HG03060 (cell line): ENCODE measurements at regions not wholly inside any gene's neighbourhood (a gene's known extent, or its start where the extent isn't known, plus 50 kb on each side); places are given as distances from the start of the nearest gene placed in this dataset.

Experiments used
- ATAC-seq: cut with Tn5 transposase; IDR thresholded peaks from one replicate; pipeline ENCODE4 v1.9.1; 2021; ENCODE audit warnings: low read depth, moderate number of reproducible peaks; ENCODE audit not compliant: unreplicated experiment

DNA sequence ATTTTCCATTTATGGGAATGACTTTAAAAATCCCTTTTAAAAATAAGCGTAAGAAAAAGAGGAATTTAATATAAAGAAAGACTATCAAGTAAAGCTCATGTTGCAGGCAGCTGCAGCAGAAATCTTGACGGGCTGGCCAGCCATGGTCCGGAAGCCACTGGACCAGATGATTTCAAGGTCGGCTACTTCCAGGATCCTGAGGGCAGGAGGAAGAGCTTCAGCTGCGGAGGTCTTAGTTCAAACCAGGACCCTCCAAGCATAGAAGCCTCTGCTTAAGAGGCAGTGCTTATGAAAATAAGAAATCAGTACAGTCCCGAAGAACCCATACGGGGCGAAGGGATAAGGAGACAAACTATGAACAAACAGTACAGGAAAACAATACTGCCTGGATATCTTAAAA, 220.2 kb upstream of the CELF2 start:
- ATAC-seq, result no peak

DNA sequence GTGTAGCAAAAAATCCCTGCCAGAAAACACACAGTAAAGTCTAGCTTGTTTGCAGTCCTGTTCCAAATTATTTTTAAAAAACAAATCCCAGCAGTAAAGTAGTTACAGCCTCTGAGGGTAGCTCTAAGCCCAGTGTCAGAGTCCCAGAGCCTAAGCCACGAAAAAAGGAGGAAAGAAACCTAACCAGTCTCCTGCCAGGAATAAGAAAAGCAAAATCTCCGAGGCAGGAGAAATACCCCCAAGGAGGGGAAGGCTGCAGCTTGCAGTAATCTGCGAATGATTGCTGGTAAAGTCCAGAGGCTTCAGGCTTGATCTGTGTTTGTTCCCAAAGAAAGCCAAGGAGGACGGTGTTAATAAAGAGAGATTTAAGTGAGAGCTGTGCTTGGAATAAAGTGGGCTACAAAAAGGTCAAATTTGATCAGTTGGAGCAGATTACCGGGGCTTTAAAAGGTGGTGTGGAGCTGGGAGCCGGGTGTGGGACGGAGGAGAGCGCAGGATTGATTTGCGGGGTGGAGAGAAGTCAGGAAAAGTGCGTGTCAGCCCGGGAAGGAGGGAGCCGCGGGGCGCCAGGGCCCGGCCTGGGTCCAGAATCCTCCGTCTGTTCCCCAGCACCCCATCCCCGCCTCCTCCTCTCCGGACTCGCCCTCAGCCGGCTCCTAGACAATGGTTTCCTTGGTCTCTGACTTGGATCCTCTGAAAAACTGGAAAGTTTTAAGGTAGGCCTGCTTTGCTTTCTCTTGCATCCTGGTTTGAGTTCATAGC, 219.4 kb upstream of the CELF2 start:
- no peak for ATAC-seq

DNA sequence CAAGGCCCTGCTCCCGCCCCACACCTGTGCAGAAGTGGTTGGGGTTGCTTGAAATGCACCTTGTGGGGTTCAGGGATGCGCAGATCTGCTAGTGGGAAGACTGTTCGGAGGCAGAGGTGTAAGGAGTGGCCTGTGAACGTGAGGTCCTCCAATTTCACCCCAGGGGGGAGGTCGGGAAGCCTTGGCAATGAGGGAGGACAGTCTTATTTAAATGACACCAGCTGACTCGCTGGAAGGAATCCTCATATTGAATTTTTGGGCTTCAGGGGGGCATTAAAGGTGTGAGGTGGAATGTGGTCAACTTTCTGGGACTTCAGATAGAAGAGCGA, 218.8 kb upstream of the CELF2 start:
- ATAC-seq, result no peak

DNA sequence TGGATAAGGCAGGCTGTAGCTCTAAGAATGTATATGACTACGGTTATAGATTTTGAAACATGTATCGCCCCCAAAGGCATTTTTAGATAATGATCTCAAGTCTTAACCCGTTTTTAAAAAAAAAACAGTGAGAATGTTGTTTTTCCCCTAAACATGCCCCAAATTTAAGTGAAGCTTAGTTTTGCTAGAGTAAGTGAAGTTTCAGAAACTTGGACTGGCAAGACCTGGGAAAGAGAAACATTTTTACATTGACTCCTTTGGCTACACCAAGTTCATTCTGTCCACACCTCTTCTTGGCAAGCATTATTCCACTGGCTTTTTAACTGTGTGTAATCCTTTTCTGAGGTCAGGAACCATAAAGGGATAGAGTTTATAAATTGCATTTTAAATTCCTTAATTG, 216.7 kb upstream of the CELF2 start:
- no peak for ATAC-seq

DNA sequence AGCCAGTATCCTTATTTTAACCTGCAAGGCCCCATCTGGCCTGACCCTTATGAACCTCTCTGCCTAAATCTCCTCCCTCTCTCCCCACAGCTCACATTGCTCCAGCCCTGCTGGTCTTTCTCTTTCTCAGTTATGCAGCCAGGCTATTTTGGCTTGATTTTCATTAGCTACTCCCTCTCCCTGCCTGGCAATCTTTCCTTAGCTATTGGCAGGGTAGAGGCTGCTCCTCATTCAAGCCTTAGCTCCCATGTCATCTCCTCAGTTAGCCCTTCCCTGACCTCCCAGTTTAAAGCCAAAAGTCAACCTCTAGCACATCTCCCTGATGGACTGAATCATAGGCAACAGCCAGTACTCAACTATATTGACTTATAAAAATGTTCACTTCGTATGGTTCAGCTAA, 214.4 kb upstream of the CELF2 start:
- ATAC-seq, result no peak

DNA sequence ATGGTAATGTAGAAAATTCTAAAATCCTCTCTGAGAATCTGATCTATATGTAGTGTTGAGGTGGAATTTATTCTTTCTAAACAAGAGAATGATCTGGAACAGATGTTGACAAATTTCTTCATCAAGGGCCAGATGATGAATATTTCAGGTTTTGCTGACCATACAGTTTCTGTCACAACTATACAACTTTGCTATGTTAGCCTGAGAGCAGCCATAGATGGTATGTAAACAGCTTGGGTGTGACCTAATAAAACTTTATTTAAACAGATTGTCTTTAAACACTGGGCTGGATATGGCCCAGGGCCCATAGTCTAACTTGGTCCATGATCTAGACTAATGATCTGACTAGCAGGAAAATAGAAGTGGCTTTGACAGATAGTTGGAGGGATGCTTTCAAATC, 213.6 kb upstream of the CELF2 start:
- ATAC-seq, result no peak

DNA sequence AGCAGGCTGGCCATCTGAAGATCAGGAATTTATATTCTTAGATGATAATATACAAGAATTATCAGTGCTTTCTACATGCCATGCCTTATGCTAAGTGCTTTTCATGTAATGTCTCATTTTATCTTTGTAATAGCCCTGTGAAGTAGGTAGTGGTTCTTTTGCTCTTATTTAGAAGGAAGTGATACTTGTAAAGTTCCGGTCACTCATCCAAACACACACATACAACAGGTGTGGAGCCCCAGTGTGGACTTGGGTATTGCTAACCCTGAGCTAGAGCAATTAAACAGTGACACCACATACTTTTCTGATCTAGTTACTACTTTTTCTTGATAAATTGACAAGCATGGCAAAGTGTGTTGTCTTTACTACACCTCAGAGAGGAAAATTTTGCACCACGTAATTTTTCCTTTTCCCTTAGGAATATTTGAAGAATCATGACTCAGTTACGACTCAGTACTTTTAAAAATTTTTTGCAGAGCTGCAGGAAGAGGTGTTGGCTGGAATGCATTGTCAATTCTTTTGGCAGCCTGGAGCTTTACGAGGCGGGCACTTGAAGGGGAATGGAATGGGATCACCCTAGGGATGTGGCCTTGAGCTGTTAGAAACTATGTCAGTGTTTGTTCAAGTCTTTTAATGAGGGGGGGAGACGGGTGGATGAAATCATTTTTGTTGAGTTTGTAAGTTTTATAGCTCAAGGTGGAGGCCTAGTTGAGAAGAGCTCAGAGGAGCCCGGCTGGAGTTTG, 212.5 kb upstream of the CELF2 start:
- no peak for ATAC-seq

DNA sequence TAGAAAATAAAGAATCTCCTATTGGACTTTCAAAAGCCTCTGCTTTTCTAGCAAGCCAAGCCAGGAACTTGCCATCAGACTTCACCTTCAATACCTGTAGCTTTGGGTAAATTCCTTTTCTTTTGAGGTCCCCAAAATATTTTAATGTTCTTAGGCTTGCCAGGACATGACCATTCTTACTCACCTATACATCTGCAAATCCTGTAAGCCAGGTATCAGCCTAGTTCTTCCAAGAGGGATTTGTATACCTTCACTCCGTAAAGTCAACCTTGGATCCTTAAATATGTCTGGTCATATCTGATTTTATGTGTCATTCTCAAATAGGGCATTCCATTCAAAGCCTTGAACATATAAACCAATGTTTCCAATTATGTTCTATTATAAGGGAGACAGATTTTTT, 210.6 kb upstream of the CELF2 start:
- no peak for ATAC-seq

DNA sequence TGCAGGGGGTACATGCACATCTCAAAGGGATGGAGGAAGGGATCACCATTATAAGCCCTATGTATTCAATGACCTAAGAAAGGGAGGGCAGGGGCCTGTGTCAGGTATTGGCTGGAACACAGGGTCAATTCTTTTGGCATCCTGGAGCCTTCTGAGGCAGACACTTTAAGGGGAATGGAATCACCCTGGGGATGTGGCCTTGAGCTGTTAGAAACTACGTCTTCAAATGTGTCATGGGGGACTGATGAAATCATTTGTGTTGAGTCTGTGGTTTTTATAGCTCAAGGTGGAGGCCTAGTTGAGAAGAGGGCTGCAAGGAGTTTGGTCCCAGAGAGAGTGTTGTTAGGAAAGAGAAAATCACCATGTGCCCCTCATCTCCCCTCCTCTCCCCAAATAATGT, 206.1 kb upstream of the CELF2 start:
- ATAC-seq, result no peak

DNA sequence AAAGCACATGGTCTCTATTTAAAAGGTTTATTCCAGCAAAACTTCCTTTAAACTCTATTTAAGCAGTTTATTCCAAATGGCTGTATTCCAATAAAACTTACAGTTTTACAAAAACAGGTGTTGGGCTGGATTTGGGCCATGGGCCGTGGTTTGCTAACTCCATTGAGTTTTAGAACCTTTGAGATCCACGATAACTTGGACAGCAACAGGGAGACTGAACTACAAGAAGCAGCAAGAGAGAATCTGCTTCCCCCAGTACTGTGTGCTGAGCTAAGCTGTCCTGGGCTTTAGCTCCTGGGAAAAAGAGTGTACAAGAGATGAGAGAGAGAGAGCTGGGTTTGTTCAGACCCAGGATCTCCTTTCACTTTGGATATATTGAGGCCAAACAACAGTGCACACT, 204.0 kb upstream of the CELF2 start:
- ATAC-seq, result no peak

DNA sequence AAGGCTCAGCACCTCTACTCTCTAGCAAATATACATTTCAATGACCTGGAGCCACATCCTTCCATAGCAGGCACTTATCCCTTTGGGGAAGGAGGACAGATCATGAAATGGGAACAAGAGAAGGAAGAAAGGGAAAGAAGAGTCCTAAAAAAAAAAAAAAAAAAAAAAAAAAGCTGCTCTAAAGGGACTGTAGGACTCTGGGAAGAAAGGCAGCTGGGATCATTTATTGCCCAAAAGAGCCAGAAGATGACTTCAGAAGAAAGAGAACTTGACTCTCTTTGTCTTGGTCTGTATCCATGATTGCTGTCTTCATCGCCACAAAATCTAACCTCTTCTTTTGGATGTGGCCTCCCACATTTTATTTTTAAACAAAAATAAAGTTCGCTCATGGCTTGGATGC, 203.6 kb upstream of the CELF2 start:
- ATAC-seq, result no peak

DNA sequence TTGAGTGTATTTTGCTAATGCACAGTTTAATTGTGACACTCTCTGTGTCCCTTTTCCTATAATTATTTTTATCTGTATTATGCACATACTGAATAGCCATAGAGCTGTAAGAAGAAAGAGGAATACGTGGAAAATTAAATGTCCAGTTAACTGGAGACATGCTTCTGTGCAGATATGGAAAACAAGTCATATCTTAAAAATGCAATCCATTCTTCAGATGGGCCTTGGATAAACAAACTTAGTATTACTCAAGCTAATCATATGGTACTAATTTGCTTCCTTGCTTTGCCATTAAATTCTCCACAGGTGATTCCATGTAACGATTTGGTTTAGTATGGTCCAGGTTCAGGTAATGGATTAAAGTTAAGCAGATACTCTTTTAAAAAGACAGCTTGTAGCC, 201.2 kb upstream of the CELF2 start:
- ATAC-seq, result no peak

DNA sequence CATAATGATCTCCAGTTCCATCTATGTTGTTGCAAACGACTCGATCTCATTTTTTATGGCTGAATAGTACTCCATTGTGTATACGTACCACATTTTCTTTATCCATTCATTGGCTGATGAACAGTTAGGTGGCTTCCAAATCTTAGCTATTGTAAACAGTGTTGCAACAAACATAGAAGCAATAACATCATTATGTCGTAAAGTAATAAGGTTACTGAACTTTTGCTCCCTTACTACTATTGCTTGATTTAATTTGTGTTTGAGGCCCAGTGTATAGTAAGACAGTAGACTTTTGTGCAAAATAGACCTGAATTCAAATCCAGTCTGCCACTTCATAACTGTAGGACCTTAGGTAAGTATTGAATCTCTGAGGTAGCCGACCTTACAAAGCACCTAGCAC, 200.1 kb upstream of the CELF2 start:
- no peak for ATAC-seq

DNA sequence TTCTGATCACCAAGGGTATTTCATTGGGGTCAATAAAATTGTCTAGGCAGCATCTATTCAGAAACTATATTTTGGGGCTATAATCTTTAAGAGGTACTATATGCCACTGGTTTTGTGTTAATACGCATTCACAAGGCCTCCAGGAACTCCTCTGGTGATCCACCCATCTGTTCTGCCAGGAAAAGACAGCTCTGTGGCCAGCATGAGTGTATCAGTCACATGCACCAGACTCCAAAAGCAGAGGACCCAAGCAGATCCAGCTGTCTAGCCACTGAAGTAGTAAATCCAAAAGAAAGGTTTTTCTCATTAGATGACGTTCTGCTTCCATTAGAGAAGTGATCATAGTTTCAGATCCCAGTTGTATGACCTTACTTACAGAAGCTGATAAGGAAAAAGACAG, 199.6 kb upstream of the CELF2 start:
- no peak for ATAC-seq

DNA sequence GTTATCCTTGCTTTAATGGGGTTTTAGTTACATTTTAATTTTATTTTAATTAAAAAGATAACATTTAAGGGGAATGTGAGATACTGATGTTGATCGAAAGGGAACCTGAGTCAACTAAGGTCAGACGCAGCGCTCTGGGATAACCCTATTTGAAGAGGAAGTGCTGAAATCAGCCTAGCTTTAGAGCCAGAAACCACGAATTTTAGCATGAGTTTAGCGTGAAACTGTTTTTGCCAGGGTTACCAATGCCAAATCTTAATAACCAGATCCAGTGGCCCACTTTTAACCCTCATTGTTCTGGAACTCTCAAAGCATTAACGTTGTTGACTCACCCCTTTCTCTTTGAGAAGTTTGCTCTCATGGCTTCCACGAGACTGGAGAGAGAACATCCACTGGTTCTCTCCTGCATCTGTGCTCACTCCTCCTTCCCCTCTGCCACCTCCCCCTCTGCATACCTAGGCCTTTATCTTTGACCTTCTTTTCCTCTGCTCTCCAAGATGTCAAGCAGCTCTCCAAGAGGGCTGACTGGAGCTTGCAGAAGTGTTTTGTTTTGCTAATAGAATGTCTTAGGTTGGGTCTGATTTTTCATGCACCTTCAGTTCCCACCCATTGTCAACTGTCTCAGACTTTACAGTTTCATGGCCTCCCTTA, 198.3 kb upstream of the CELF2 start:
- ATAC-seq, result no peak

DNA sequence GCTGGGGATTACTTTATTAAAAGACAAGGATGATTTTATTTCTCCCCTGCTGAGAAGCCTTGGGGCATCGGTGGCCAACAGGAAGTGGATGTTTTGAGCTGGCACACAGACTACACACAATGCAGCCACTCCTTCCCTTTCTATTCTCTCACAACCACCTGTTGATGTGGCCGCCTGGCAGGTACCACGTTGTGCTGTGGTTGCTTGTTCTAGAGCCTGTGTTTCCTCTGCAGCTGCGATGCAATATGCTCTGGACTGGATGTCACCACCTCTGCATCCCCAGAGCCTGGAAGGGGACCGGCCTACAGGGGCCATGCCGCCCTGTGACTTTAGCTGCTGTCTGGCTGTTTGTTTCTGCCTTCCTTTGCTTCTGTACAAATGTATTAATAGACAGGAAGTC, 195.7 kb upstream of the CELF2 start:
- no peak for ATAC-seq

DNA sequence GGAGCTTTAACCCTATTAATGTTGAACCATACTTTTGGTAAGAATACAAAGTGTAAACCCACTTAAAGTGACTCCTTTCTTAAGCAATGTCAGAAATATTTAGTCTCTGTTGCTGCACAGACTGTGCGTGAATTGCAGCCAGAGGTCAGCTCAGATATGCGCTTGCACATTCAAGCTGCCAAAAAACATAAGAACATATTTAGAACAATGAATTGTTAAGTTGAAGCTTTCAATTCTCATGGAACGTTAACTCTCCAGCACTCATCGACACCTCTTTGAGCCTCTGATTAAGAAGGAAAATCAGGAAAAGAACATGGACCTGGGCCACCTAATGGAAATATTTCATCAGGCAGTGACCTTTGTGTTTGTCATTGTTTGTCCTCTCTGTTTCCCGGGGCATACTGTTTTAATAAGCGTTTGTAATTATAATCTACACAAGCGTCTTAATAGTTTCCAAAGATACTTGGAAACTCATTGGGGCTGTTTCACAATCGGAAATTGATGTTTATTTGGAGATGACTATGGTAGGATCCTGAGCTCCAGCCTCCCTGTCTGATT, 193.0 kb upstream of the CELF2 start:
- ATAC-seq, result no peak

DNA sequence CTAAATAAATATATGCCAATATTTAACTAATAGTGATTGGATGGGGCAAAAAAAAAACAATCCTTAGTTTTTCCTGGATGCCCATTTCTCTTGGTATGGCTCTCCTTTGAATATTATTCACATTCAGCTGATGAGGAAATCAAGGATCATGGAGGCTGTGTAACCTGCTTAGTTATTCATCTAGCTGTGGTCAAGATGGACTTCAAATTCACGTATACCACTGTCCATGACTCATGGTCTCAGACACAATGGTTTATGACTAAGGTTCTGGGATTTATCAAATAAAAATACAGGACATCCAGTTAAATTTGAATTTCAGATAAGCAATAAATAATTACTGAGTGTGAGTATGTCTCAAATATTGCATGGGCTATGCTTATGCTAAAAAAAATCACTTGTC, 191.5 kb upstream of the CELF2 start:
- ATAC-seq, result no peak

DNA sequence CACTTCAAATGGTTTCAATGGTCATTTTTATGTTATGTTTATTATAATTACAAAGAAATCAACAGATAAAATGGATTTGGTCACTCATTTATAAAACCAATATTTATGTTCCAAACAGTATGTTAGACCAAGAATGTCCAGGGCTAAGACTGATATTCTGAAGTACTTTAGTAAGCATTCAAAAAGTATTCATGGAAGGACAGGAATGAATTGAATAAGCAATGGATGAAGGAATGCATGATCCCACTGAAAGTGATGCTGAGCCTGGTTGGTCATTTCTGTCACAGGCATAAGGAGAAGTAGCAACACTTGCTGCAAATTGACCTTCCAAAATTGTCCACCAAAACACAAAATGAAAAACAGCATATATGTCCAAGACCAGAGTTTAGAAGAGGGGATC, 189.0 kb upstream of the CELF2 start:
- no peak for ATAC-seq

DNA sequence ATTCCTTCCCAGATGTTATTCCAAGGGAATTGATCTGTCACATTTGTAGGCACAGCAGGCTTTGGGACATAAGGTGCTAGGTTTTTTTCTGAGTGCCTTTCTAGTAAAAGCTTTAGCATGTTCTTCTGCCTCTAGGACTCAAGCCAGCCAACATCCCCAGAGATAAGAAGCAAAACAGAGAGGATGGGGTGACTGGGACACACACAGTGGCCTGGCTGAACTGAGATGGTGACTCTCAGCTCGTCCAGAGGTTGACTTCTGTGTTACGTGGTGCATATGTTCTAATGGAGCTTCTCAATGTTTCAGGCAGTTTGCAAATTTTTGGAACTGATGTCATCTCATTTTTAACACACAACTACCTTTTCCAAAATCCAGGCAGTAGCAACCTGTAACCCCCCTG, 188.1 kb upstream of the CELF2 start:
- ATAC-seq, result no peak

DNA sequence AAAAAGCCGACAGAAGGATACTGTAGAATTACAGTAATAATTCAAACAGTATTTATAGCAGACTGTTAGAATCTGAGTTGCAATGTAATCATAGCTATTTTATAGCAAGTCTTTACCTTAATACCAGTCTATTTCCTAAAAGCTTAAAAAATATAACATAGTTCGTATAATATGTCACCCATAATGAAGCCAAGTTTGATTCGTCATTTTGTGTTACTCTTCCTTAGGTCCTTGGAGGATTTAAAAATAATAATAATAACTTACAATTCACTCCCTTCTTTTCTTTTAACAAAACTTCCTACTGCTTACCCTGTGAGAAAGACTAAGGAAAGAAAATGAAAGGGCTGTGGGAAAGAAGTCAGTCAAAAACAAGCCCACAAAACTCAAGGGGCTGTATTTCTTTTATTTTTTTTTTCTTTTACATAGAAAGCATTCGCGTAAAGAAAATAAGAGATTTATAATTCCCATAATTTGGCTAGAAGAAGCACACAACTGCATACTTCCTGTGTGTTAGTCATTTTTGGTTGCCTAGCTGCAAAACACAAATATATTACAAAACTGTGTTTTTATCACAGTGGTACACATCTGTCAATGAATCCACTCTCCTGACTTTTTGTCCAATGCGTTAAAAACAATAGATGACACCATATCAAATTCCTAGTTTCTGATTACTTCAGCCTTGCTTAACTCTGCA, 187.2 kb upstream of the CELF2 start:
- ATAC-seq, result no peak
